Frontal cortex (tissue), 3 donors: ENCODE measurements at regions not wholly inside any gene's neighbourhood (a gene's known extent, or its start where the extent isn't known, plus 50 kb on each side); places are given as distances from the start of the nearest gene placed in this dataset.

Experiments
- DNase-seq, 2 donors: peaks; one replicate each; pipeline ENCODE4 v3.0.0; 2012; ENCODE audit warnings: low spot score in 2 of 2
- FAIRE-seq: peaks from 2 replicates; lab custom pipeline; 2012; peaks lifted over from hg19 to GRCh38; lab: Jason Lieb, UNC
- donor health status: control.
- donor health status: control.
- donor health status: control.

DNA sequence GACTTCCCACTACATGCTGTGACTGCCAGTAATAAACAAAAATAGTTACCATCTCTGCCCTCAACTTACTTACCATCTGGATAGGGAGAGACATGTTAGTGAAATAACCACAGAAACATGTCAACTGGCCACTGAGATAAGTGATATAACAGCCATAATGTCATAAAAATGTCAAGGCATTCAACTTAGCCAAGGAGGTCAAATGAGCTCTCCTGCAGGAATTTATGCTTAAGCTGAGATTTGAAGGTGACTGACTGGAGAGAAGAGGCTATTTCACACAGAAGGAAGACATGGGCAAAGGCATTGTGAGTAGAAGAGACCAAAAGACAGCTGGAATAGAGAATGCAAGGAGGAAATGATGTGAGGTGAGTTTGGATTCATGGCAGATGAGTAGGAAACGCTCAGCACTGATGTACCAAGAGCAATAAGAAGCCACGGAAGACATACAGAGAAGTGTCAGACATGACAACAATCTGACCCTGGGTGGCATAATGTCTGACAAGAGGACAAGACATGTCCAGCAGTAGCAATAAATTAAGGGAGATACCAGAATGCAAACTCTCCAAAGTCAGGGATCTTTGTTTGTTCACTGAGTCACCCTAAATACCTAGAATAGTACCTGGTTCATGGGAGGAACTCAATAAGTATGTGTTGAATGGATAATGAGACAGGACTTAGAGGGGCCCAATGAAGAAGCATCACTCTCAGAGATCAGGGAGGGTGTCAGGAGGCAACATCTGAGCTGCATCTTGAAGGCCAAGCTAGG is 318.8 kb downstream of the ACTL7B start:
- DNase-seq = no peak

DNA sequence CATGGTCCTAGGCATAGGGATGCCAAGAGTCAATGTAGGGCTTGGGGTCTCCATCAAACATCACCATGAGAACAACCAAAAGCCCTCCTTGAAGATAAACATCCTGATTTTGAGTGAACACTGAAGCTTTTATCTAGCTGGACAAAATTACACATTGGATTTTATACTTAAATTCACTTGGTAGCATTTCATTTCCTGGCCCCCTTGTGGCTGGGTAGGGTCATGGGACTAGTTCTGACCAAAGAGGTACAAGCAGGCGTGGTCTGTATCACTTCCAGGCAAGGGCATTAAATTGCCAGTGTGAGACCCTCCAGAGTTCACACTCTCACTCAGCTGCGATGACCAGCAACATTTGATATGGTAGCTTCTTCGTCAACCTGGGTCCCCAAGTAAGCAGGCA is 320.3 kb downstream of the ACTL7B start:
- DNase-seq = no peak
- no peak for FAIRE-seq

More for the DNA sequence above, 318.8 kb downstream of the ACTL7B start:
- FAIRE-seq = no peak

DNA sequence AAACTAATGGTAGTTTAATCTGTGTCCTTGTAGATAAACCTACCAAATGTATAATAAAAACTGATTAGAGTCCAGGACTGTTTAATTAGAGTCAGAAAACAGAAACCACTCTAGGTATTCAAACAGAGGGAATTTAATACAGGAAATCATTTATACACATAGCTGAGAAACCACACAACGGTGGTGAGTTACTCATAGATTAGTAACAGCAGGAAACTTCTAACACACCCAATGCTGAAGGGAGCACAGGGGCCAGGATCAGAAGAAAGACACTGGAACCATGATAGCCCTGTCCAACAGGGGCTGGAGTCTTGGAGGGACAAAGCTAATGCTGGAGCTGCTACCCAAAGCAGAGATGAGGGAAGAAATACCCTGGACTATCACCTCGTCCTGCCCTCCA is 321.0 kb downstream of the ACTL7B start:
- no peak for FAIRE-seq

DNA sequence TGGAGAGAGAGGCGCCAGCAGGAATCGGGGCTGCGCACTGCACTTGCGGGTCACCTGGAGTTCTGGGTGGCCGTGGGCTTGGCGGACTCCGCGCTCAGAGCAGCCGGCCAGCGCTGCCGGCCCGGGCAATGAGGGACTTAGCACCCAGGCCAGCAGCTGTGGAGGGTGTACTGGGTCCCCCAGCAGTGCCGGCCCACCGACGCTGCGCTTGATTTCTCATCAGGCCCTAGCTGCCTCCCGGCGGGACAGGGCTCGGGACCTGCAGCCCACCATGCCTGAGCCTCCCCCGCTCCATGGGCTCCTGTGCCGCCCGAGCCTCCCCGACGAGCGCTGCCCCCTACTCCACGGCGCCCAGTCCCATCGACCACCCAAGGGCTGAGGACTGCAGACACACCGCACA is 325.6 kb downstream of the ACTL7B start:
- DNase-seq (no peak), FAIRE-seq (no peak)

More for the DNA sequence above, 321.0 kb downstream of the ACTL7B start:
- no peak for DNase-seq

DNA sequence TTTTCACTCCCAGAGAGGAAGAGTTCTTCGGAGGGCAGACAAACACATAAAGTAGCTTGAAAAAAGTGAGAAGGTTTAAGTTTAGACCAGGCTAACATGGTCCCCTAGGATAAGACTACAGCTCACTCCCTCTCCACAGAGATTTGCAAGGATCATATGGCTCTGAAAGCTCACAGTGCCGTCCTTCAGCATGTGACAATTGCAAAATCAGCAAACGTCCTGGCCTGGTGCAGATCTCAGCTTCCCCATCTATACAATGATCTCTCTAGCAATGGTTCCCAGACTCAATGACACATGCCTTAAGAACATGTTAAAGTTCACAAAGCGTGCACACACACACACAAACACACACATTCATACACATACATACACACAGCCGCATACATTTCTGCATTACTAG is 327.6 kb downstream of the ACTL7B start:
- no peak for FAIRE-seq
- DNase-seq = no peak

DNA sequence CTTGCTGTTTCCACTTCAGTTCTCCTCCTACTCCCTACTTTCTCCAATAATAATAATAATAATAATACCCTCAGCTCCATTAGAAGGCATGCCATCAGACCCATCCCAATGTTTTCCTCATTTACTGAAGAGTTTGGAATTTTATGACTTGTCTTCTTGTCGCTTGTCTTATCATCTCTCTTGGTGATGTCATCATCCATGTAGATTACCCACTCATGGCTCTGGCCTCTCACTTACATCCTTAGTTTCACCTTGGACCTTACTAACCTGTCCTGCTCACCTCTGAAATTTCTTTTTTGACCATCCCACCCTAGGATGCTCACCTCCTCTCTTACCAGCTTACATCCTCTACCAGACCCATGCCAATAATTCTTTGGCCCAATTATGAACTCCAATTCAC is 329.3 kb downstream of the ACTL7B start:
- DNase-seq (no peak), FAIRE-seq (no peak)

DNA sequence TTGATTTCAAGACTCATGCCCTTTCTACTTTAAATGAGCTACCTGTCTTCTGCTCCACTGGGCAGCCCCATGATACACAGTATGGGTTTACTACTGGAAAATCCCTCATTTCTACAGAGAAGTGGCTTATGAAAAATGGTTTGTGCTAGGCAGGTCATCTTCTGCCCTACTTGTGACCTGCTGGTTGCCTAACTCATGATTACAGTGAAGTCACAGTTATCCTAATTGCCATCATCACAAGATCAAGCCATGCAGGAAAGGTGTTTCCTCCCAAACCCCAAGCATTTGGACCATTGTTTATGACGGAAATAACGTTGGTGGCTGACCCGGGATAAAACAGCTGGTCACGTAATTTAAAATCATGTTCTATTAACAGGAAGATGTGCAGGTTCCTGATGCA is 330.6 kb downstream of the ACTL7B start:
- FAIRE-seq = no peak
- no peak for DNase-seq

DNA sequence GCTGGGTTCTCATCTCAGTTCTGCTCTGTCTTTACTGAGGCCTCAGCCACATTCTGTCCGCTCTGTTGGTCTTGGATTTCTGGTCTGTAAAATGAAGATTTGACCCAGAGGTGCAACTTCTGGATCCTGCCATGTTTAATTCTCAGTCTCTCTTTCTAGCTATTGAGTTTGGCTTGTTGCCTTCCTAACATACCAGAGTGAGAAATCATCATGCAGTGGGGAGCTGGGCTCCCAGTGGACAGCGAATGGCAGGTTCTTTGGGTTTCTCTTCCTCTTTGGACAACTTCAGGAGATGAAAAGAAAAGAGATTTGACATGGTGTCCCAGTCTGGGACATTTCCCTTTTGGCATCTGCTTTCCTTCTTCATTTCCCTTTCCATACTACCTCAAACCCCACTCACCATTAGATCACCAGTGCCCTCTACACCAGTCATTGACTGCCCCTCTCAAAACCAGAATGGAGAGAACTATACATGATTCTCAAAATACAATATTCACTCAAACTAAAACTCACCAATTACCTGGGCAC is 334.7 kb downstream of the ACTL7B start:
- DNase-seq = no peak

DNA sequence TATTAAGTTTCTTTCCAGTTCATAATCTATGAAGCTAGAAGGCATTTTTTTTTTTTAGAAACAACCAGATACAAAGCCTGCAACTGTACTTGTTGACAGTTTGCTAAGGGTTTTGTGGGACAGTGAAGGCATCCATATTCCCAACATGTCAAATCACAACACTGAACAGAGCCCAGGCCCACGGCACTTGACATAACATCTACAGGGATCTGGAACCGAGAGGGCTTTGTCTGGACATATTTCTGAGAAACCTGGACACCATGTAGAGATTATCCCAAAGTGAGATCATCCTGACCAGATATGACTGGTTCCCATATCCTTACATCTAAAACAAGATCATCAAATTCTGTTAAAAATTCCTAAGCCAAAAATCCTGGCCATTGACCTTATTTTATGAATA is 336.3 kb downstream of the ACTL7B start:
- DNase-seq (no peak), FAIRE-seq (no peak)

More for the DNA sequence above, 334.7 kb downstream of the ACTL7B start:
- FAIRE-seq = no peak

DNA sequence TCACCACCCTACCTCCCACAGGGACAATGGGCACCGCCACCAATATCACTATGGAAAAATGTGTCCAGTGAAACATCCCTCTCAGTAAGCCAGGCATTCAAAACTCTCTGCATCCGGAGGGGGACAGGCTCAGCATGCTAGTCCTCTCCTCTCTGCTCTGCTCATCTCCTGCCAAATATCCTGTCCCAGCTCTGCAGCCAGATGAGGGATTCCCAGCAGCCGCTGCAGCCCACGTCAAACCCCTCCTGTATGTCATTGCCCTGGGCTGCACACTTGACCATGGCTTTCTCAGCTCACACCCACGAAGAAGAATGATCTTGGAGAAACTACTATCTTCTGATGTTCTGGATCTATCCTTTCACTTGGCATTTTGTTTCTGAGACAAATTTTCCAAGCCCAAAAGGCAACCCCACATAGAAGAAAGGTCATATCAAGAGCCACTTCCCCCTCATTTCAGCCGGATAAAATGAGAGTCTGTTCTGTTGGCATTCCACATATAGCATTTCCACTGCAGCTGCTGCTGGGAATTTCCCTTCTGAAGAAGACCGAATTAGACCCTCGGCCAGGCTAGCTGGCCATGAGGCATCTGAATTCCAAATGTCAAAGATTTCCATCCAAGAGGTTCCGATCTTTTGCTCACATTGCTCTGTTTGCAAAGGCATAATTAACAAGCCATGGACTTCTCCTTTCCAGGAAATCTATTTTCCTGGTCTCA is 338.0 kb downstream of the ACTL7B start:
- FAIRE-seq = no peak

DNA sequence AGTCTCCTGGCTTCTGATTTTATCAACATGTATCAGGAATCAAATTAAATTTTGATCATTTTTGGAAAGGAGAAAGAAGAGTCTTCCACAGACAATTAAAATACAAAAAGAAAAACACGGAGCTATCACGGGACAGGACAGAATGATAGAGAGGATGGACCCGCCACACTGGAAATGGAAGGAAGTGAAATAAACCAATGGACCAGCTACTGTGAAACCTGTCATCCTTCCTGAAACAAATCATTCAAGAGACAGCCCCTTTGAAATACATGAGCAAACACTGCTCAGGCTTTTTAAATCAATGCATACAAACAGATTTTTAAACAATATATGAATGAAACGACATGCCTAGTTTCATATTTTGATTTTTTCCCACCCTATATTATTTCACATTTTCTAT is 339.4 kb downstream of the ACTL7B start:
- FAIRE-seq (no peak), DNase-seq (no peak)

More for the DNA sequence above, 338.0 kb downstream of the ACTL7B start:
- no peak for DNase-seq

DNA sequence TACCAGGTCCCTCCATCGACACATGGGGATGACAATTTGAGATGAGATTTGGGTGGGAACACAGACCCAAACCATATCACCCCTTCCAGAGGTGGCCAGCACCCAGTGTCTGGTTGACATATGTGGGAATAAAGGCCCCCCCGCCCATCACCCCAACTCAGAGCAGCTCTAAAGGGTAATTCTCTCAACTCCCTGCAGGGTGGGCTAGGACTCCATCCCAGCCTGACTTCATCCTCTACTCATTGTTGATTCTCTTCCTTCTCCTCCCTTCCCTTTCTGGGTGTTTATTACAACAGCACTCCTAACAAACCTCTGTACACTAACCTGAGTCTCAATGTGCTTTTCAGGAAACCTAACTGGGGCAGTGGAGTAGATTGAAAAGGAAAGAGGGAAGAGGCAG is 339.9 kb downstream of the ACTL7B start:
- no peak for FAIRE-seq

DNA sequence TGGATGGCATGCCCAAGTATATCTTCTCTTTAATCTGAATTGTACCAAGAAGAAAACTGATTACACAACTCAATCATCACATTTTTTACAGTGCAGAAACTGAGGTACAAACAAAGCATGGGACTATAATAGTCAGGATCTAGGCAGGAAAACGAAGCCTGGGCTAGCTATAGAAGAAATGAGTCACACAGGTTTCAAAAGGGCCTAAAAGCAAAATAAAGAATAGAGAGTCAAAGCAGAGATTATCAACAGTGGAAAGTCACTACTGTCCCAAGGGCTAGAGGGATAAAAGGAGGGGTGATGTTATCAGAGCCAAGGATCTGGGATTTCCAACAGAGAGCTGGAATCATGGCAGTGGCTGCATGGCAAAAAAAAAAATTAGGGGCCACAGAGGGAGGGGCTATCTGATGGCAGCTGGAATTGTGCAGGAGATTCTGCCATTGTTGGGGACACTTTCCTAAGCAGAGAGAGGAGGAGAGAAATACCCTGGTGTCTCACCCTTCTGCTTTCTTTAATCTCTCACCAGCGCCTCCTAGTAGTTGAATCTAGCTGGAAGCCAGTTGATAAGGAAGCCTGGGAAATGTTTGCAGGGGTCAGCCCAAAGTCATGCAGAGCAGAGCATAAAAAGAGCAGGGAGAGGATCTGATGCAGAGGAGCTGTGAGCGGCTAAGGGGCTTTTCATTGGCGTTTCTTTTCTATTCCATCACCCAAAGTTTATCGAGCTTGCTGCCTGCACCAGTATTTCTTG is 343.2 kb downstream of the ACTL7B start:
- DNase-seq (no peak), FAIRE-seq (no peak)

More for the DNA sequence above, 339.9 kb downstream of the ACTL7B start:
- no peak for DNase-seq

DNA sequence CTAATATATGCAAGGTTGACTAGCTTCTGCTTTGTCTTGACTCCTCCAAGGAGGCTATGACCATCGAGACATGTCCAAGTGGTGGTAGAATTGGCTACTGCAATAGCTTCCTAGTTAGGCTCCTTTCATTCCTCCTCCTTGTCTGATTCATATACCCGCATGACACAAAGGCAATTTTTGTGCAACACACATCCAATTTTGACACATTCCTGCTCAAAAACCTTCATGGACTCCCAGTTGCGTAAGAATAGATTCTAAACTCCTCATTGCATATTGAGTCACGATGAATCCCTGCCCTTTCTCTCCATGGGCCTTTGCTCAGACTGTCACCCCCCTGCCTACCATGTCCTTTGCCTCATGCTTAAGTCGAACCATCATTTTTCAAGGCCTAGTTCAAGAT is 344.5 kb downstream of the ACTL7B start:
- no peak for FAIRE-seq
- DNase-seq = no peak

DNA sequence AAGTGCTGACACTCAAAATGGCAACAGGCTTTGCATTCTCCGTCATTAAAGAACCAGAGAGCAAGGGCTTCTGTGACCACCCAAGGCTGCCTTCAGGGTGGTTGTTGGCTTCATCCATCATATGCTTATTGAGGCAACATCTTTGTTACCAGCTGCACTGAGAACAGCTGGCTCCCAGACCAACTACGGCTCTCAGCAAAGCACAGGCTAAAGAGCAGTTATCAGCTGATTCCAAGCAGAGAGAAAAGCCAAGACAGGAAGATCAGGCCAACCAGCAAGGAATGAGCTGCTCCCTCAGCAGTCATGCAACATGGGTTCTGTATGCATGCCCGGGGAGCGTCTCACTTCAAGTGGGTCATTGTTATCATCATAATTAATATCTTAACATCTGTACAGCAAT is 358.9 kb downstream of the ACTL7B start:
- FAIRE-seq (no peak), DNase-seq (no peak)

DNA sequence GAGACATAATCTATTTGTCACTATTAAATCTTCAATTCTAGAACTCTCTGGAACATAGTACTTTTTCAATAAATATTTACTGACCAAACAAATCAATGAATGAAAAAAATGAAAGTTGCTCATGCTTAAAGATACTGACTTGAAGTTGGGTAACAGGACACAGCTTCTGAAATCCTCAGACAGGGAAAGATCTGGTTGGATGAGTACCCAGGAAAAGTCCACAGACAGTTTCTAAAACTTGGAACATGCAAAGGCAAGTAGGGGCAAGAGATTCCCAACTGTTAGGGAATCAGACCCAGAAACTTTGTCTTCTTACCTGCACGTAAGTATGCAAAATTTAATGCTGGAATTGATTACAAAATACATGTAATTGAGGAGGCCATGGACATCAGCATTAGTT is 366.2 kb downstream of the ACTL7B start:
- no peak for DNase-seq
- no peak for FAIRE-seq

DNA sequence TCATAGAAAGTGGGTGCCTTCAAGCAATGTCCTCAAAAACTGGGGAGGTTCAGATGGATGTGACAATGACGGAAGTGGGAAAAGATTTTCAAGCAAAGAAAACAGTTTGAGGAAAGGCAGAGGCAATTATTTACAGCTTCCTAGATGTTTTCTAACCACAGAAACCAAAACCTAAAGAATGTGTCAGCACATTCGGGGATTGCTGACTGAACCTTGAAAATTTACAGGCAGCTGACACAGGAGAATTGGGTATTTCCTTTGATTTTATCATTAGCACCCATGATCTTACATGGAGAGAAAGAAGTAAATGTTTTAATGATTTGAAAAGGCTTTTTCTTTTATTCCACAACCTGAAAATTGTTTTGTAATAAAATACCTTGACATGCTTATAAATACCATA is 369.0 kb downstream of the ACTL7B start:
- FAIRE-seq (no peak), DNase-seq (no peak)

DNA sequence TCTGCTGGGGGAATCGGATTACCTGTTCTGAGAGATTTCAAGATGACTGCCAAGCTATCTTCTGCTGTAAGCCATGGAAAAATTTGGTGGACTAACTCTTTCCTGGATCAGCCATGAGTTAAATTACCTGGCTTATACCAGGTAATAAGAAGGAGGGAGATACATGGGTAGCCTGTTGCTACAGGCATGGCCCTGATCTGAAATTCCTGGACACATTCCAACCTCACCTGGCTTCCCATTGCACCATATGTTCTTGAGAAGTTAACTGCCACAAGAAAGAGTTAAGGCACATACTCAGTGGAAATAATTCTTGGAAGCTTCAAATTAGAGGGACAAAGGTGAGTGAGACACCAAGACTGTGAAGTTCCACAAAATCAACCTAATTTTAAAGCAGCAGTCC is 371.3 kb downstream of the ACTL7B start:
- DNase-seq (no peak), FAIRE-seq (no peak)

DNA sequence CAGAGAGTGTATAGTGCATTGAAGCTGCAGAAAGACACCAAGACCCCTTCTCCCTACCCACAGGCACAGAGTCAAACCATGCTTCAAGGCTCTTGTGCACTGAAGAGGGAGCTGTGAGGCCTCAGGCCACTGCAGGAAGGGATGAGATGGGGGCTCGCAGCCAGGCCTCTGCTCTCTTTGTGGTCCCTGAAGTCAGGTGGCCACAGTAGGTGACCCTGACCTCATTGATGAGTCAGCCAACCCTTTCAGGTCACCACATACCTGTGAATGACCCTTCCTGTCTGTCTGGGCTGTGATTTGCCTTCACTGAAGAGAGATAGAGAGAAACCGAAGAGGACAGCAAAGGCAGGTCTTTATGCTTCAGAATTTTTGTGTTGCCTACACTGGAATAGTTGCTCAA is 372.1 kb downstream of the ACTL7B start:
- FAIRE-seq = no peak
- DNase-seq = no peak

DNA sequence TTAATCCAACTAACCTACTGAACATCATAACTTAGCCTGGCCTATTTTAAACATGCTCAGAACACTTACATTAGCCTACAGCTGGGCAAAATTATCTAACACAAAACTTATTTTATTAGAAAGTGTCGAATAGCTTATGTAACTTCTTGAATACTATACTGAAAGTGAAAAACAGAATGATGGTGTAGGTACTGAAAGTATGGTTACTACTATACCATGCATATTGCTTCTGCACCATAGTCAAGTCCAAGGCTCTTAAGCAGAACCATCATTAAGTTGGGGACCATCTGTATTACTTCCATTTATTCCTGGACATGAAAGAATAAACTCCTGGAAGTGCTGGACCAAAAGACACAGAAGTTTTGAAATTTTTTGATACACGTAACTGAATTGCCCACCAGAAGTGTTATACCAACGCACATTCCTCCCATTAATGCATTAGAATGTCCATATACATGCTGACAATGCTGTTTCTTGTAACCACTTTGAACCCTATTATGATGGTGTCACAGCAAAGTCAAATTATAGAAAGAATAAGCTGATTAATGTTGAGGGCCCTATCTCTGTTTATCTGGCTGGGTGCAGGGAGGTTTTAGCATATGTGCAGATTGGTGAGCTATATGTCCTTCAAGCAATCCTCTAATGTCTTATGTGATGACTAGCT is 375.7 kb downstream of the ACTL7B start:
- FAIRE-seq (no peak), DNase-seq (no peak)
